ENCODE measurements at regions not wholly inside any gene's neighbourhood (a gene's known extent, or its start where the extent isn't known, plus 50 kb on each side); places are given as distances from the start of the nearest gene placed in this dataset.
A peak's percentile ranks its signal among the peaks of the same experiment; 100 is the strongest.

GRCh38 chr10:118818621-118819221, 64.0 kb upstream of the CACUL1 start:
- no peak for TF ChIP-seq CTCF (IDR thresholded peaks at IDR 0.05; ENCODE audit: low read depth, low read length)
- Histone ChIP-seq H3K4me3 (no peak overlapping the region), H3K27ac (no peak overlapping the region), H3K27me3 (peaks cover 5% of the 10 kb centered on the region), H3K9me3 (ENCODE audit: low read depth) (no peaks in the 10 kb centered on the region), H3K36me3 (no peaks in the 10 kb centered on the region), H3K4me1 (ENCODE audit: low read depth) (no peaks in the 10 kb centered on the region)
- DNase-seq (ENCODE audit: low read depth in 1 of 2, low spot score in 1 of 2), result no peak

GRCh38 chr10:118820326-118821116, 65.8 kb upstream of the CACUL1 start:
- TF ChIP-seq CTCF (IDR thresholded peaks at IDR 0.05; ENCODE audit: low read depth, low read length), result no peak
- H3K9me3 ChIP-seq (ENCODE audit: low read depth), result no peaks in the 10 kb centered on the region
- no peak overlapping the region for H3K4me3 ChIP-seq
- no peaks in the 10 kb centered on the region for H3K4me1 ChIP-seq (ENCODE audit: low read depth)
- H3K27ac ChIP-seq, result no peak overlapping the region
- H3K36me3 ChIP-seq, result no peaks in the 10 kb centered on the region
- no peak for DNase-seq (ENCODE audit: low read depth in 1 of 2, low spot score in 1 of 2)
- no peaks in the 10 kb centered on the region for H3K27me3 ChIP-seq

- Histone ChIP-seq H3K4me3 (no peak overlapping the region), H3K27ac (no peak overlapping the region), H3K4me1 (ENCODE audit: low read depth) (no peaks in the 10 kb centered on the region), H3K36me3 (no peaks in the 10 kb centered on the region), H3K9me3 (ENCODE audit: low read depth) (no peaks in the 10 kb centered on the region), H3K27me3 (no peaks in the 10 kb centered on the region)
- DNase-seq (ENCODE audit: low read depth in 1 of 2, low spot score in 1 of 2), result no peak
- TF ChIP-seq CTCF (IDR thresholded peaks at IDR 0.05; ENCODE audit: low read depth, low read length), result no peak
Observed at GRCh38 chr10:118823256-118823907, 68.6 kb upstream of the CACUL1 start.

GRCh38 chr10:118827053-118827452, 72.3 kb upstream of the CACUL1 start:
- H3K27me3 ChIP-seq, result peaks cover 2% of the 10 kb centered on the region
- H3K27ac ChIP-seq, result no peak overlapping the region
- no peaks in the 10 kb centered on the region for H3K4me1 ChIP-seq (ENCODE audit: low read depth)
- H3K9me3 ChIP-seq (ENCODE audit: low read depth), result no peaks in the 10 kb centered on the region
- DNase-seq (ENCODE audit: low read depth in 1 of 2, low spot score in 1 of 2), result no peak
- no peak for TF ChIP-seq CTCF (IDR thresholded peaks at IDR 0.05; ENCODE audit: low read depth, low read length)
- H3K36me3 ChIP-seq, result no peaks in the 10 kb centered on the region
- no peak overlapping the region for H3K4me3 ChIP-seq

- Histone ChIP-seq H3K4me3 (no peak overlapping the region), H3K27ac (no peak overlapping the region), H3K9me3 (ENCODE audit: low read depth) (no peaks in the 10 kb centered on the region), H3K27me3 (peaks cover 2% of the 10 kb centered on the region), H3K4me1 (ENCODE audit: low read depth) (no peaks in the 10 kb centered on the region), H3K36me3 (no peaks in the 10 kb centered on the region)
- DNase-seq (ENCODE audit: low read depth in 1 of 2, low spot score in 1 of 2), result no peak
- peak; percentile 31 for TF ChIP-seq CTCF (IDR thresholded peaks at IDR 0.05; ENCODE audit: low read depth, low read length)
Observed at GRCh38 chr10:118827466-118828155, 72.8 kb upstream of the CACUL1 start.
